ENCODE measurements at regions not wholly inside any gene's neighbourhood (a gene's known extent, or its start where the extent isn't known, plus 50 kb on each side); places are given as distances from the start of the nearest gene placed in this dataset.
"Not testable (repeated sequence)": the region's sequence is repeated elsewhere in the genome, so short reads cannot be mapped to it uniquely, and the experiment has no call there.

DNA sequence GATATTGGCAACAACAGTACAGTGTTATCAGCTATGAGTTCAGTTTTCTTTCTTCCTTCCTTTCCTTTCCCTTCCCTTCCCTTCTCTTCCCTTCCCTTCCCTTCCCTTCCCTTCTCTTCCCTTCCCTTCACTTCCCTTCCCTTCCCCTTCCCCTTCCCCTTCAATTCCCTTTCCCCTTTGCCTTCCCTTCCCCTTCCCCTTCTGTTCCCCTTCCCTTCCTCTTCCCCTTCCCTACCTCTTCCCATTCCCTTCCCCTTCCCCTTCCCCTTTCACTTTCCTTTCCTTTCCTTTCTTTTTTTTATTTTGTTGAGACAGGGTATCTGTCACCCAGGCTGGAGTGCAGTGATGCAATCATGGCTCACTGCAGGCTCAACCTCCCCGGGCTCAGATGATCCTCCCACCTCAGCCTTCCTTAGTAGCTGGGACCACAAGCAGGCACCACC, 72.3 kb upstream of the CAPZB start:
- TF ChIP-seq, protein P1, sequence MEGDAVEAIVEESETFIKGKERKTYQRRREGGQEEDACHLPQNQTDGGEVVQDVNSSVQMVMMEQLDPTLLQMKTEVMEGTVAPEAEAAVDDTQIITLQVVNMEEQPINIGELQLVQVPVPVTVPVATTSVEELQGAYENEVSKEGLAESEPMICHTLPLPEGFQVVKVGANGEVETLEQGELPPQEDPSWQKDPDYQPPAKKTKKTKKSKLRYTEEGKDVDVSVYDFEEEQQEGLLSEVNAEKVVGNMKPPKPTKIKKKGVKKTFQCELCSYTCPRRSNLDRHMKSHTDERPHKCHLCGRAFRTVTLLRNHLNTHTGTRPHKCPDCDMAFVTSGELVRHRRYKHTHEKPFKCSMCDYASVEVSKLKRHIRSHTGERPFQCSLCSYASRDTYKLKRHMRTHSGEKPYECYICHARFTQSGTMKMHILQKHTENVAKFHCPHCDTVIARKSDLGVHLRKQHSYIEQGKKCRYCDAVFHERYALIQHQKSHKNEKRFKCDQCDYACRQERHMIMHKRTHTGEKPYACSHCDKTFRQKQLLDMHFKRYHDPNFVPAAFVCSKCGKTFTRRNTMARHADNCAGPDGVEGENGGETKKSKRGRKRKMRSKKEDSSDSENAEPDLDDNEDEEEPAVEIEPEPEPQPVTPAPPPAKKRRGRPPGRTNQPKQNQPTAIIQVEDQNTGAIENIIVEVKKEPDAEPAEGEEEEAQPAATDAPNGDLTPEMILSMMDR (conservative IDR thresholded peaks at IDR 0.05; ENCODE audit: control insufficient read depth, insufficient read depth, low read depth, low read length), result no peak
- no peak overlapping the region for H3K4me3 ChIP-seq (ENCODE audit: control insufficient read depth, low read depth, low read length)
- DNase-seq (ENCODE audit: low read depth), result peak; percentile 36

DNA sequence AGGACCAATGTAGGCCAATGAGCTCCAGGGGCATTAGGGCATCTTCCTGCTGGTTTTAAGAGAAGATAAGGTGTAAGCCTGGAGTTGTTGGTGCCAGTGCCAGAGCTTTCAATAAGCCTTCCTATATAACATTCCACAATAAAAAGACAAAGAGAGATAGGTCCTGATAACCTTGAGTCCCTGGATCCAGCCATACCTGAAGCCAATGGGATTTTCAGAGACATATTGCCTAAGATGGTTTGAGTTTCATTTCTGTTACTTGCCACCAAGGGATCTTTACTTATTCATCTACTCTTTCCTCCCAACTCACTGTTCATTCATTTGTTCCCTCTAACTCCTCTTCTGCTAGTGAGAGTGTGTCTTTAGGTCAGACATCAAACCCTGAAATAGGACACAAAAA, 68.8 kb upstream of the CAPZB start:
- H3K4me3 ChIP-seq (ENCODE audit: control insufficient read depth, low read depth, low read length), result no peak overlapping the region

DNA sequence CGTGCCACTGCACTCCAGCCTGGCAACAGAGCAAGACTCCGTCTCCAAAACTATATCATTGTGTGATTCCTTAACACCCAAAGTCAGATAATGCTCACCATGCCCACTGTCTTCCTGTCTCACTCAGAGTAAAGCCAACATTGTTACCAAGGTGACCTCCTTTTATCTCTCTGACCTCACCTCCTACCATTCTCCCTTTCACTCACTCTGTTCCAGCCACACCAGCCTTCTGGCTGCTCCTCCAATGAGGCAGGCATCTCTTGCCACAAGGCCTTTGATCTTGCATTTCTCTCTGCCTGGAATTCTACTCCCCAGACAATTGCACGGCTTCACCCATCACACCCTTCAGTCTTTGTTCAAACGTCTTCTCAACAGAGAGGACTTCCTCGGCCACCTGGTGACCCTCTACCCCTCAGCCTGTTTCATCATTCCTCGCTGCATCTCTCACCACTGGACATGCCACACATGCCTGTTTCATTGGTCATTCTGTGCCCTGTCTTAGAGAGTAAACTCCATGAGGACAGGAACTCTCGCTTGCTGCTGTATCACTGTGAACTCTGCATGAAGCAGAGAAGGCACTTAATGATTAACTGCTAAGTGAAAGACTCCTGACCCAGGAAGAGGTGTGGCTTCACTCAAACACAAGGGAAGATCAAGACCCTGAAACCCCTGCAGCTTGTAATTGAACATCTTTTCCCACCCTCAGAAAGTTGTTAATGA, 67.1 kb upstream of the CAPZB start:
- DNase-seq (ENCODE audit: low read depth), result no peak
- H3K4me3 ChIP-seq (ENCODE audit: control insufficient read depth, low read depth, low read length), result no peak overlapping the region
- TF ChIP-seq, protein P1 (conservative IDR thresholded peaks at IDR 0.05; ENCODE audit: control insufficient read depth, insufficient read depth, low read depth, low read length), result no peak

More for the DNA sequence above, 68.8 kb upstream of the CAPZB start:
- TF ChIP-seq, protein P1 (conservative IDR thresholded peaks at IDR 0.05; ENCODE audit: control insufficient read depth, insufficient read depth, low read depth, low read length), result no peak
- DNase-seq (ENCODE audit: low read depth), result no peak

DNA sequence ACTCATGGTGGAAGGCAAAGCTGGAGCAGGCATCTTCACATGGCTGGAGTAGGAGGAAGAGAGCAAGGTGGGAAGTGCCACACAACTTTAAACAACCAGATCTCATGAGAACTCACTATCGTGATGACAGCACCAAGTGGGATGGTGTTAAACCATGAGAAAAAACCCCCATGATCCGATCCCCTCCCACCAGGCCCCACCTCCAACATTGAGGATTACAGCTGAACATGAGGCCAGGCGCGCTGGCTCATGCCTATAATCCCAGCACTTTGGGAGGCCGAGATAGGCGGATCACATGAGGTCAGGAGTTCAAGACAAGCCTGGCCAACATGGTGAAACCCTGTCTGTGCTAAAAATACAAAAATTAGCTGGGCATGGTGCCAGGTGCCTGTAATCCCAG, 66.5 kb upstream of the CAPZB start:
- not testable (repeated sequence) for DNase-seq (ENCODE audit: low read depth); H3K4me3 ChIP-seq (ENCODE audit: control insufficient read depth, low read depth, low read length)

DNA sequence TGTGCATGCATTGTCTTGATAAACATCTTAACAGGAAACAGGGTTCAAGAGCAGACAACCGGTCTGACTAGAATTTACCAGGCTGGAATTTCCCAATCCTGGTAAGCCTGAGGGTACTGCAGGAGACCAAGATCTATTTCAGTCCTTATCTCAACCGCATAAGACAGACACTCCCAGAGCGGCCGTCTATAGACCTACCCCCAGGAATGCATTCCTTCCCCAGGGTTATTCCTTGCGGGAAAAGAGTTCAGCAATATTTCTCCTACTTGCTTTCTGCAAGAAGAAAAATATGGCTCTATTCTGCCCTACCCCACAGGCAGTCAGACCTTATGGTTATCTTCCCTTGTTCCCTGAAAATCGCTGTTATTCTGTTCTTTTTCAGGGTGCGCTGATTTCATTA, 65.1 kb upstream of the CAPZB start:
- not testable (repeated sequence) for DNase-seq (ENCODE audit: low read depth); H3K4me3 ChIP-seq (ENCODE audit: control insufficient read depth, low read depth, low read length)

DNA sequence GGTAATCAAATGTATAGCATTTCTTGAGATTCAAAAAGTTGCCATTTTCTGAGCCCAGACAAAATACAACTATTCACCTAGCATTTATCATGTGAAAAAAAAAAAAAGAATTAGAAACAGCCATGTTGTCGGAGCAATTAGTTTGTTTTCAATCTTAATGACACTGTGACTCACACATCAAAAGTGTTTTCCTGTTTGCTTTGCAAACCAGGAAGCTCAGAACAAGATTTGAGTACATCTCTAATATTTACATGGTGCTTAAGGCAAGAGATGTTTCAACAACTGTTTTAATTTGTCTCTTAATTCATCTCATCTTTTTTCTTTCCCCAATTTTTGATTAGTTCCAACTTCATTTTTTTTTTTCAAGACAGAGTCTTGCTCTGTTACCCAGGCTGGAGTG, 62.5 kb upstream of the CAPZB start:
- H3K4me3 ChIP-seq (ENCODE audit: control insufficient read depth, low read depth, low read length), result no peak overlapping the region
- TF ChIP-seq, protein P1 (conservative IDR thresholded peaks at IDR 0.05; ENCODE audit: control insufficient read depth, insufficient read depth, low read depth, low read length), result no peak
- DNase-seq (ENCODE audit: low read depth), result no peak

DNA sequence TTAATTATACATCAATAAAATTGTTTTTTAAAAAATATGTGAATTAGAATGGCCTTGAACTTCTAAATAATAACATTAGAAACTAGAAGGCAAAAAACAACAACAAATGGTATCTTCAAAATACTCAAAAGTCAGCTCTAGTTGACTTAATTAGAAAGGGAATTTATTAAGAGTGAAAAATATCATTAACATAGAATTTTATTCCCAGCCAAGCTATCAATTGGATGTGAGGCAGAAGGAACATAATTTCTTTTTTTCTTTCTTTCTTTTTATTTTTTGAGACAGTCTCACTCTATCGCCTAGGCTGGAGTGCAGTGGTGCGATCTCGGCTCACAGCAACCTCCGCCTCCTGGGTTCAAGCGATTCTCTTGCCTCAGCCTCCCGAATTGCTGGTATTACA, 51.2 kb upstream of the CAPZB start:
- TF ChIP-seq, protein P1 (conservative IDR thresholded peaks at IDR 0.05; ENCODE audit: control insufficient read depth, insufficient read depth, low read depth, low read length), result no peak
- H3K4me3 ChIP-seq (ENCODE audit: control insufficient read depth, low read depth, low read length), result no peak overlapping the region
- DNase-seq (ENCODE audit: low read depth), result no peak

DNA sequence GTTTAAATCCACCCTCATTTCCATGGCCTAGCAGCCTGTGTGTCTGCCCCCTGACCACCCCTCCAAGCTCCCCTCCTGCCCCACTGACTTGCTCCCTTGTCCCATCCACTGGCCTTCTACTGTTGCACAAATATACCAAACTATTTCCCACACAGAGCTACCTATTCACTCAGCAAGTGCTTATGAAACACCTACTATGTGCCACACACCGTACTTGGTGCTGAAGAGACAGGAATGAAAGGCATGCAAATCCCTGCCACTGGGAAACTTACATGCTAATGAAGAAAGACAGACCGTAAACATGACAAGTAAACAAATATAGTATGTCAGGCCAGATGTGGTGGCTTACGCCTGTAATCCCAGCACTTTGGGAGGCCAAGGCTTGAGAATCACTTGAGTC, 49.9 kb upstream of the CAPZB start:
- TF ChIP-seq, protein P1 (conservative IDR thresholded peaks at IDR 0.05; ENCODE audit: control insufficient read depth, insufficient read depth, low read depth, low read length), result no peak
- no peak overlapping the region for H3K4me3 ChIP-seq (ENCODE audit: control insufficient read depth, low read depth, low read length)
- DNase-seq (ENCODE audit: low read depth), result no peak
